H1 (cell line): ENCODE measurements at regions not wholly inside any gene's neighbourhood (a gene's known extent, or its start where the extent isn't known, plus 50 kb on each side); places are given as distances from the start of the nearest gene placed in this dataset.

Source experiments
- CTCF ChIA-PET: fragments of 300-600 bp; sonication (Branson Sonifier 250); formaldehyde crosslinking; loops from one replicate; lab custom pipeline; 2021; ENCODE audit not compliant: partially characterized antibody; lab: Charles Lee
- POLR2A ChIA-PET: fragments of 300-600 bp; sonication (Branson Sonifier 250); formaldehyde crosslinking; loops from one replicate; lab custom pipeline; 2021; ENCODE audit warnings: inconsistent platforms; ENCODE audit not compliant: partially characterized antibody; lab: Charles Lee
- DNase-seq, 2 experiments: peaks; one replicate each; pipeline versions ENCODE4 v3.0.0 to v3.0.0-alpha.2; 2010 to 2022; ENCODE audit warnings: low spot score in 2 of 2, low read depth in 1 of 2, mixed read lengths in 1 of 2
- FAIRE-seq: peaks from 2 replicates; lab custom pipeline; 2011; peaks lifted over from hg19 to GRCh38; lab: Jason Lieb, UNC
- H2AFZ ChIP-seq: 2 replicates; pipeline ENCODE4 v1.8.1; 2012; ENCODE audit warnings: low read length, inconsistent platforms
- H2AK5ac ChIP-seq: 2 replicates; pipeline ENCODE4 v1.6.1; 2013; ENCODE audit warnings: low read depth, low read length
- H2BK120ac ChIP-seq: replicated peaks from 2 replicates; pipeline ENCODE3; 2013; ENCODE audit warnings: low read depth, low read length, inconsistent platforms
- H2BK12ac ChIP-seq: 2 replicates; pipeline ENCODE4 v1.6.1; 2013; ENCODE audit warnings: low read depth, low read length
- H2BK15ac ChIP-seq: 2 replicates; pipeline ENCODE4 v1.6.1; 2013; ENCODE audit warnings: low read length
- H2BK20ac ChIP-seq: 2 replicates; pipeline ENCODE4 v1.6.1; 2013; ENCODE audit warnings: low read length
- H2BK5ac ChIP-seq: 2 replicates; pipeline ENCODE4 v1.6.1; 2013; ENCODE audit warnings: low read depth, low read length
- H3K14ac ChIP-seq: 2 replicates; pipeline ENCODE4 v1.6.1; 2013; ENCODE audit warnings: inconsistent platforms; ENCODE audit not compliant: insufficient read length
- H3K18ac ChIP-seq: 2 replicates; pipeline ENCODE4 v1.6.1; 2013; ENCODE audit warnings: low read length; ENCODE audit errors: extremely low read depth
- H3K23ac ChIP-seq: 2 replicates; pipeline ENCODE4 v1.6.1; 2013; ENCODE audit warnings: inconsistent platforms; ENCODE audit not compliant: insufficient read length
- H3K23me2 ChIP-seq: 2 replicates; pipeline ENCODE4 v1.6.1; 2013; ENCODE audit warnings: low read depth, low read length
- H3K27ac ChIP-seq: 2 replicates; pipeline ENCODE4 v1.6.1; 2011; ENCODE audit warnings: low read depth, low read length, inconsistent platforms
- H3K27me3 ChIP-seq, 4 experiments: replicated peaks in 1 of 4; 1 replicate in 1 of 4; 2 replicates in 3 of 4; pipeline versions ENCODE4 v1.6.1 to v1.8.1; 2011 to 2013; ENCODE audit warnings: low read length in 3 of 4, mild to moderate bottlenecking in 3 of 4, inconsistent platforms in 2 of 4, mixed read lengths in 2 of 4, moderate library complexity in 1 of 4; ENCODE audit not compliant: control insufficient read depth in 3 of 4, insufficient read depth in 3 of 4; ENCODE audit errors: extremely low read depth in 1 of 4
- H3K36me3 ChIP-seq, 4 experiments: 2 replicates each; pipeline versions ENCODE4 v1.6.1 to v1.8.1; 2011 to 2013; ENCODE audit warnings: mild to moderate bottlenecking in 4 of 4, low read length in 3 of 4, moderate library complexity in 2 of 4, control low read depth in 1 of 4, inconsistent platforms in 1 of 4; ENCODE audit not compliant: insufficient read depth in 4 of 4, control insufficient read depth in 2 of 4
- H3K4ac ChIP-seq: replicated peaks from 2 replicates; pipeline ENCODE3; 2013; ENCODE audit warnings: low read length, low read depth, mixed read lengths, inconsistent platforms; ENCODE audit not compliant: insufficient read length
- H3K4me1 ChIP-seq, 4 experiments: replicated peaks in 1 of 4; 1 replicate in 1 of 4; 2 replicates in 3 of 4; pipeline versions ENCODE4 v1.6.1 to v1.8.1; 2011 to 2013; ENCODE audit warnings: low read length in 3 of 4, inconsistent platforms in 2 of 4, mixed read lengths in 1 of 4; ENCODE audit not compliant: insufficient read depth in 4 of 4, control insufficient read depth in 3 of 4
- H3K4me2 ChIP-seq, 2 experiments: 2 replicates each; pipeline versions ENCODE4 v1.6.1 to v1.8.1; 2011 to 2013; ENCODE audit warnings: low read depth in 2 of 2, low read length in 2 of 2, control low read depth in 1 of 2, inconsistent platforms in 1 of 2, mild to moderate bottlenecking in 1 of 2; ENCODE audit not compliant: insufficient read depth in 1 of 2
- H3K4me3 ChIP-seq, 4 experiments: fragments of 200-600, 300-600 bp in 1 of 4; sonication (generic), shearing (Covaris generic), sonication (Bioruptor Twin) in 1 of 4; 2 replicates each; pipeline versions ENCODE4 v1.5.1 to v1.8.1; 2011 to 2016; ENCODE audit warnings: low read length in 4 of 4, low read depth in 3 of 4, control low read depth in 2 of 4, inconsistent platforms in 2 of 4, mild to moderate bottlenecking in 2 of 4, mixed read lengths in 1 of 4, moderate library complexity in 1 of 4; ENCODE audit not compliant: insufficient read depth in 2 of 4; ENCODE audit errors: extremely low read depth in 1 of 4
- H3K56ac ChIP-seq: replicated peaks from 2 replicates; pipeline ENCODE3; 2013; ENCODE audit warnings: low read depth, mild to moderate bottlenecking, mixed read lengths, low read length, inconsistent platforms; ENCODE audit not compliant: insufficient read length
- H3K79me1 ChIP-seq: 2 replicates; pipeline ENCODE4 v1.6.1; 2013; ENCODE audit warnings: low read depth, low read length, control low read depth
- H3K79me2 ChIP-seq, 2 experiments: 2 replicates each; pipeline versions ENCODE4 v1.6.1 to v1.8.1; 2012 to 2013; ENCODE audit warnings: low read length in 2 of 2, mild to moderate bottlenecking in 2 of 2, inconsistent platforms in 1 of 2; ENCODE audit not compliant: insufficient read depth in 2 of 2, control insufficient read depth in 1 of 2
- H3K9ac ChIP-seq, 4 experiments: replicated peaks in 1 of 4; 1 replicate in 1 of 4; 2 replicates in 3 of 4; pipeline versions ENCODE4 v1.6.1 to v1.8.1; 2011 to 2013; ENCODE audit warnings: low read depth in 3 of 4, low read length in 3 of 4, control low read depth in 2 of 4, mild to moderate bottlenecking in 2 of 4, moderate library complexity in 2 of 4, inconsistent platforms in 1 of 4; ENCODE audit errors: extremely low read depth in 1 of 4
- H3K9me3 ChIP-seq, 2 experiments: 2 replicates each; pipeline versions ENCODE4 v1.6.1 to v1.8.1; 2012 to 2013; ENCODE audit warnings: mild to moderate bottlenecking in 2 of 2, moderate library complexity in 2 of 2, control low read depth in 1 of 2, inconsistent platforms in 1 of 2, low read depth in 1 of 2, low read length in 1 of 2, mixed read lengths in 1 of 2; ENCODE audit not compliant: insufficient read depth in 2 of 2
- H4K20me1 ChIP-seq, 2 experiments: replicated peaks in 1 of 2; 2 replicates each; pipeline versions ENCODE3 to v1.8.1; 2011 to 2013; ENCODE audit warnings: inconsistent platforms in 2 of 2, low read length in 2 of 2, mild to moderate bottlenecking in 1 of 2; ENCODE audit not compliant: insufficient read depth in 2 of 2, control insufficient read depth in 1 of 2
- H4K5ac ChIP-seq: 2 replicates; pipeline ENCODE4 v1.6.1; 2013; ENCODE audit warnings: low read length, low read depth, mixed read lengths, inconsistent platforms; ENCODE audit not compliant: insufficient read length
- H4K8ac ChIP-seq: 2 replicates; pipeline ENCODE4 v1.8.0; 2013; ENCODE audit warnings: mild to moderate bottlenecking, moderate library complexity, low read length, inconsistent platforms; ENCODE audit not compliant: insufficient read depth; ENCODE audit errors: extremely low read depth
- H4K91ac ChIP-seq: replicated peaks from 2 replicates; pipeline ENCODE3; 2013; ENCODE audit warnings: low read length, mixed read lengths, inconsistent platforms; ENCODE audit not compliant: insufficient read length
- GABPA ChIP-seq: IDR thresholded peaks from 2 replicates; pipeline ENCODE4 v1.6.1; 2011; ENCODE audit warnings: mild to moderate bottlenecking, low read length, moderate library complexity, borderline replicate concordance; ENCODE audit not compliant: insufficient read depth
- JUND ChIP-seq: IDR thresholded peaks from 2 replicates; pipeline ENCODE4 v1.6.1; 2011; ENCODE audit warnings: mild to moderate bottlenecking, improper control_type of control experiment, low read length
- POU5F1 ChIP-seq: IDR thresholded peaks from 2 replicates; pipeline ENCODE4 v1.6.1; 2011; ENCODE audit warnings: low read depth, mild to moderate bottlenecking, low read length, moderate library complexity
- RAD21 ChIP-seq, 2 experiments: IDR thresholded peaks in 1 of 2; conservative IDR thresholded peaks in 1 of 2; 2 replicates each; pipeline ENCODE4 v1.6.1; 2011; ENCODE audit warnings: low read depth in 2 of 2, low read length in 2 of 2, improper control_type of control experiment in 1 of 2, inconsistent platforms in 1 of 2, mild to moderate bottlenecking in 1 of 2, moderate library complexity in 1 of 2
- SIN3A ChIP-seq, 2 experiments: IDR thresholded peaks in 1 of 2; conservative IDR thresholded peaks in 1 of 2; 2 replicates each; pipeline ENCODE4 v1.6.1; 2011 to 2012; ENCODE audit warnings: low read length in 2 of 2, improper control_type of control experiment in 1 of 2, low read depth in 1 of 2, mild to moderate bottlenecking in 1 of 2
- TEAD4 ChIP-seq: IDR thresholded peaks from 2 replicates; pipeline ENCODE4 v1.6.1; 2012; ENCODE audit warnings: low read depth, low read length, inconsistent platforms, mixed read lengths
- WGBS, 2 experiments: shearing (Covaris generic) in 1 of 2; methylation state at CpG; one replicate each; pipeline versions ENCODE4 v1.1.6 to v1.1.7; 2013 to 2015; ENCODE audit warnings: low lambda C conversion rate in 2 of 2, mixed read lengths in 2 of 2, inconsistent platforms in 1 of 2, low coverage in 1 of 2, missing lambda C conversion rate in 1 of 2; ENCODE audit not compliant: insufficient replicate concordance in 2 of 2, insufficient coverage in 1 of 2, insufficient read length in 1 of 2; ENCODE audit errors: extremely low coverage in 1 of 2, missing lambda C conversion rate in 1 of 2; 5-methylcytosine and 5-hydroxymethylcytosine counted together

GRCh38 chr5:14063691-14064090, 79.5 kb upstream of the TRIO start:
- H3K9me3 ChIP-seq: no peaks in the 10 kb centered on the region
- no peak overlapping the region for H4K8ac ChIP-seq
- 78% methylated on average over 1 of the region's 1 CpG; no CpG with 5 or more reads in 1 of the 2 experiments for WGBS, 2 experiments
- H3K4me1 ChIP-seq: no peaks in the 10 kb centered on the region
- no peaks in the 10 kb centered on the region for H4K20me1 ChIP-seq
- H4K5ac ChIP-seq: no peak overlapping the region
- POLR2A ChIA-PET: no interaction called here
- no peak for TF ChIP-seq SIN3A (conservative IDR thresholded peaks at IDR 0.05 in 1 of 2, IDR thresholded peaks at IDR 0.05 in 1 of 2; ENCODE audit: low read depth in 1 of 2, low read length in 2 of 2)
- no peak for TF ChIP-seq POU5F1
- TF ChIP-seq TEAD4: no peak
- no peak for TF ChIP-seq RAD21 (IDR thresholded peaks at IDR 0.05 in 1 of 2, conservative IDR thresholded peaks at IDR 0.05 in 1 of 2; ENCODE audit: low read depth in 2 of 2, low read length in 2 of 2)
- no peak for TF ChIP-seq JUND
- TF ChIP-seq GABPA: no peak
- no peak for FAIRE-seq
- H3K4ac ChIP-seq: no peak overlapping the region
- H2AK5ac ChIP-seq: no peak overlapping the region
- no peaks in the 10 kb centered on the region for H3K79me1 ChIP-seq
- no peaks in the 10 kb centered on the region for H3K79me2 ChIP-seq
- H3K9ac ChIP-seq: no peak overlapping the region
- no peak overlapping the region for H3K14ac ChIP-seq
- H2BK12ac ChIP-seq: no peak overlapping the region
- no peaks in the 10 kb centered on the region for H3K36me3 ChIP-seq
- no peaks in the 10 kb centered on the region for H3K23me2 ChIP-seq
- no peak overlapping the region for H2BK20ac ChIP-seq
- no peak for DNase-seq
- H3K23ac ChIP-seq: no peak overlapping the region
- CTCF ChIA-PET: interaction anchor here (1.2 kb wide), 1 partner anchor 10 kb away, joined by 3 read pairs; no protein-coding TSS in a partner anchor
- no peak overlapping the region for H2BK120ac ChIP-seq
- no peak overlapping the region for H3K4me2 ChIP-seq
- H2AFZ ChIP-seq: no peak overlapping the region
- no peak overlapping the region for H3K18ac ChIP-seq
- no peak overlapping the region for H3K27ac ChIP-seq
- no peak overlapping the region for H3K4me3 ChIP-seq
- H2BK15ac ChIP-seq: no peak overlapping the region
- H4K91ac ChIP-seq: no peak overlapping the region
- no peak overlapping the region for H2BK5ac ChIP-seq
- H3K27me3 ChIP-seq: no peaks in the 10 kb centered on the region
- H3K56ac ChIP-seq: no peak overlapping the region
